NT2/D1 (cell line): ENCODE measurements at regions not wholly inside any gene's neighbourhood (a gene's known extent, or its start where the extent isn't known, plus 50 kb on each side); places are given as distances from the start of the nearest gene placed in this dataset.

ENCODE experiments used
- SUZ12 ChIP-seq: IDR thresholded peaks from 2 replicates; pipeline ENCODE4 v1.6.1; 2011; ENCODE audit not compliant: insufficient read length, insufficient read depth; ENCODE audit errors: extremely low read depth
- YY1 ChIP-seq: IDR thresholded peaks from 2 replicates; pipeline ENCODE4 v1.6.1; 2011; ENCODE audit not compliant: insufficient read length, insufficient read depth
- ZNF274 ChIP-seq: IDR thresholded peaks from 2 replicates; pipeline ENCODE4 v1.6.1; 2011; ENCODE audit warnings: mild to moderate bottlenecking, low read depth, low read length

DNA sequence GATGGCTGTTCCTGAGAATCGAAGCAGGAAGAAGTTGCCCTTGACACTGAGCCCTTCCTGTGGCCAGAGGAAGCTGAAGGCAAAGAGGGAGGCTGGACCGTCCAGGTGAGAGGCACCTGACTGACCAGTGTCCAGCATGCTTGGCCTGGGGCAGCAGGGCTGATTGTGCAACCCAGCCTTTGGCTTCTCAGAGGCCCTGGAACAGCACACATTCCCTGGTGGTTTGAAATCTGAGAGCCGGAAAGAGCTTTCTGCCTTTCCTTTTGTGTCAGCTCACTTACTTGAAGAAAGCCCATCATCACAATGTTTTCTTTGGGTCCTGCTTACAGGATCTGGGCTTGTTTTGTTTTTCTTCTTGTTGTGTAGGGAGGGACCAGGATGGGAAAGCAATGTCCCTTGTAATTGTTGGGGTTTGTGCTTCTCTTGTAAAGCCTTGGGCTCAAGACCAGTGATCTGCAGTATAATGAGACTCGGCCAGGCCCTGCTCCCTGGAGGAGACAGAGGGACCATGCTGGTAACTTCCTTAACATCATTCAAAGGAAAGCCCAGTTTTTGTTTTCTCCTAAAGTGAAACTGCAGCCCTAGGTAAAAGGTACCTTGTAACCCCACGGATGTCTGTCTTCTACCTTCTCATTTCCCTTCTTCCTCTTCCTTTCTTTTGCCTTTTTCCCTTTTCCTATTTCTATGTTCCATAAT is 213.7 kb downstream of the NXNL2 start:
- no peak for TF ChIP-seq YY1
- no peak for TF ChIP-seq ZNF274
- TF ChIP-seq SUZ12, result no peak
